Activated CD8-positive, alpha-beta T cell treated with anti-CD3 and anti-CD28 coated beads for 36 hours (primary cell): ENCODE measurements at regions not wholly inside any gene's neighbourhood (a gene's known extent, or its start where the extent isn't known, plus 50 kb on each side); places are given as distances from the start of the nearest gene placed in this dataset.

Experiments
- ATAC-seq: fragments of 200-7000 bp; cut with Tn5 transposase; one replicate; pipeline ENCODE4 v1.10.0; 2021; ENCODE audit warnings: mild to moderate bottlenecking, moderate library complexity
- CTCF ChIA-PET: fragments of 350-600 bp; sonication (Branson Sonifier 250); formaldehyde crosslinking; loops from one replicate; lab custom pipeline; 2021; ENCODE audit warnings: antibody characterized with exemption; lab: Charles Lee
- POLR2A ChIA-PET: fragments of 350-600 bp; sonication (Branson Sonifier 250); formaldehyde crosslinking; loops from one replicate; lab custom pipeline; 2021; ENCODE audit warnings: antibody characterized with exemption; lab: Charles Lee
- DNase-seq: peaks from one replicate; pipeline ENCODE4 v3.0.0-alpha.2; 2020
- H3K27ac Mint-ChIP-seq: one replicate; pipeline ENCODE4 v1.8.0; 2021; ENCODE audit warnings: mild to moderate bottlenecking, mixed read lengths
- H3K27me3 Mint-ChIP-seq: one replicate; pipeline ENCODE4 v1.8.0; 2021; ENCODE audit warnings: mixed read lengths
- H3K36me3 Mint-ChIP-seq: one replicate; pipeline ENCODE4 v1.8.0; 2021; ENCODE audit warnings: low read depth, mixed read lengths
- H3K4me1 Mint-ChIP-seq: one replicate; pipeline ENCODE4 v1.8.0; 2021; ENCODE audit warnings: low read depth, mixed read lengths
- H3K4me3 Mint-ChIP-seq: one replicate; pipeline ENCODE4 v1.8.0; 2021; ENCODE audit warnings: mild to moderate bottlenecking, moderate library complexity, mixed read lengths
- H3K9me3 Mint-ChIP-seq: one replicate; pipeline ENCODE4 v1.8.0; 2021; ENCODE audit warnings: mixed read lengths
- intact Hi-C: fragments of 100-400 bp; cut with micrococcal nuclease; formaldehyde crosslinking; loops from one replicate; pipeline ENCODE4 v1.10.0; 2022
- TF ChIP-seq, protein P1 (sequence below): fragments of 200-600 bp; IDR thresholded peaks from one replicate; pipeline ENCODE4 v1.8.0; 2022; ENCODE audit warnings: antibody characterized with exemption, mild to moderate bottlenecking

DNA sequence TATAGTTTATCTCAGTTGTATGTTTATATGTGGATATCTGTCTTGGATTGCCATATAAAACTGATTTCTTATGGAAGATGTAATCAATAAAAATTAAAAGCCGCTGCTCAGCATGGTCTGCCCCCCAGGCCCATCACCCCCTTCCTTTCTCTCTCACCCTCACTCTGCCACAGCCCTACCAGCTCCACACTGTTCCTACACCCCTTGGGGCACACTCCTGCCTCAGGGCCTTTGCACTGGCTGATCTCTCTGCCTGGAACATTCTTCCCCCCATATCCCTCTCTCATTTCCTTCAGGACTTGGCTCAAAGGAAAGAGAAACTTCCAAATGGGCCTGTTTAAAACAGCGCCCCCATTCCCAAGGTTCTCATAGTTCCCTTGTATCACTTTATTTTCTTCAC lies 63.1 kb downstream of the LRRC32 start:
- peaks cover 3% of the 10 kb centered on the region for H3K4me1 Mint-ChIP-seq
- no peak for ATAC-seq
- H3K9me3 Mint-ChIP-seq: no peaks in the 10 kb centered on the region
- H3K36me3 Mint-ChIP-seq: no peaks in the 10 kb centered on the region
- DNase-seq: no peak
- POLR2A ChIA-PET: no interaction called here
- intact Hi-C loops: no loop called here
- no peak overlapping the region for H3K27ac Mint-ChIP-seq
- H3K27me3 Mint-ChIP-seq: peaks cover 1% of the 10 kb centered on the region
- TF ChIP-seq, protein P1, sequence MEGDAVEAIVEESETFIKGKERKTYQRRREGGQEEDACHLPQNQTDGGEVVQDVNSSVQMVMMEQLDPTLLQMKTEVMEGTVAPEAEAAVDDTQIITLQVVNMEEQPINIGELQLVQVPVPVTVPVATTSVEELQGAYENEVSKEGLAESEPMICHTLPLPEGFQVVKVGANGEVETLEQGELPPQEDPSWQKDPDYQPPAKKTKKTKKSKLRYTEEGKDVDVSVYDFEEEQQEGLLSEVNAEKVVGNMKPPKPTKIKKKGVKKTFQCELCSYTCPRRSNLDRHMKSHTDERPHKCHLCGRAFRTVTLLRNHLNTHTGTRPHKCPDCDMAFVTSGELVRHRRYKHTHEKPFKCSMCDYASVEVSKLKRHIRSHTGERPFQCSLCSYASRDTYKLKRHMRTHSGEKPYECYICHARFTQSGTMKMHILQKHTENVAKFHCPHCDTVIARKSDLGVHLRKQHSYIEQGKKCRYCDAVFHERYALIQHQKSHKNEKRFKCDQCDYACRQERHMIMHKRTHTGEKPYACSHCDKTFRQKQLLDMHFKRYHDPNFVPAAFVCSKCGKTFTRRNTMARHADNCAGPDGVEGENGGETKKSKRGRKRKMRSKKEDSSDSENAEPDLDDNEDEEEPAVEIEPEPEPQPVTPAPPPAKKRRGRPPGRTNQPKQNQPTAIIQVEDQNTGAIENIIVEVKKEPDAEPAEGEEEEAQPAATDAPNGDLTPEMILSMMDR: no peak
- H3K4me3 Mint-ChIP-seq: no peak overlapping the region
- CTCF ChIA-PET: interaction anchor here (1.6 kb wide), 1 partner anchor 9 kb away, joined by 7 read pairs; no protein-coding TSS in a partner anchor

DNA sequence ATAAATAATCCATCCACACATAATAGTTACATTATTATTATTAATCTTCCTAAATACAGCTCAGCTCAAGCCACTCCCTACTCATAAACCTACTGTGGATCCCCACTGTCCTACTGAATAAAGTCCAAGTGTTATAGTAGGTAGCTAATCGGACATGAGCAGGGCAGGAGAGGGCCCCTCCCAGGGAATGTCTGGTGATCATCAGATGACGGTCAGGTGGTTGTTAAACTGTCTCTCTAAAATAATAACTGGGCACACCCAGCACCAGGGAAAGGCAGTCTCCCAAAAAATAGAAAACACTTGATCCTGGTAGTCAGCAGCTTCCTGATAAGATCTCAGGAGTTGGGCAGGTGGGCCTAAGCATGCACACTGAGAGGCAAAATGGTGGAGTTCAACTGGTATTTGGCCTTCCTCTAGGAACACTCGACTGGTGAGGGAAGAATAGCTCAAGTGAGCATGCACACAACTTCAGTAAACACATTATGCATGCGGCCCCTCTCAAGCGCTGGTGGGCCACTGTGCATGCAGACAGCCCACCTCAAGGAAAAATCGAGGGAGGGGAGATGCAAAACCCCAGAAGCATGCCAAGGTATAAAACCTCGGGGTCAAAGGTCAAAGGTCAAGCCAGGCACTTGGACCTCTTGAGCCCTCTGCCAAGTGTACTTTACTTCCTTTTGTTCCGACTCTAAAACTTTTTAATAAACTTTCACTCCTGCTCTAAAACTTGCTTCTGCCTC lies 65.0 kb downstream of the LRRC32 start:
- CTCF ChIA-PET: no interaction called here

DNA sequence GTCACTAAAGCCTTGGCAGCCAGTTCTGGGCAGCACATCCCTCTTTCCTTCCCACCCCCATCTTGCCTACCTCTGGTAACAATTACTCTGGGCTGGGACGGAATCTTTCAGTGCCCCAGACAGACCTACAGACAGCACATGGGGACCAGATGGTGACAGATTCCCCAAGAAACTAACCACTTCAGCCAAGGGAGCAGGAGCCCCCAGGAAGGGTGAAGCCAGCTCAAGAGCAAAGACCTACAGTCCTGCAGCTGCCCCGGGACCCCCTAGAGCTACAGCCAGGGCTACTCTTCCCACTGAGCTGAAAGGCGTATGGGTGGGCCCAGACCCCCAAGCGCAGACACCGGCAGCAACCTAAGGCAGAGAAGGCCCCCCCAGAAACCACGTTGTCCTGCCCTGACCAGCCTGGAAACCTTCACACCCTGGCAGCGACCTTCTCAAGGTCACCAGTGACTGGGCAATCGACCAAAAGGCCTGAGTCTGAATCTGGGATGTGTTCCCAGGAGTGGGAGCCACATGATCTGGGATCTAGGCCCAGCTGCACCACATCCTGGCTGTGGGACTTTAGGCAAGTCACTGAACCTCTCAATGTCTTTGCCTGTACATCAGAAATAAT lies 65.8 kb downstream of the LRRC32 start:
- Mint-ChIP-seq H3K4me3 (no peak overlapping the region), H3K27ac (no peak overlapping the region), H3K36me3 (no peaks in the 10 kb centered on the region), H3K4me1 (peaks cover 4% of the 10 kb centered on the region), H3K27me3 (no peaks in the 10 kb centered on the region), H3K9me3 (no peaks in the 10 kb centered on the region)
- DNase-seq: no peak
- ChIA-PET CTCF (interaction anchor here (0.7 kb wide), 1 partner anchor 14 kb away, joined by 3 read pairs; no protein-coding TSS in a partner anchor), POLR2A (interaction anchor here (1.0 kb wide), 1 partner anchor 38 kb away, joined by 3 read pairs; no protein-coding TSS in a partner anchor)
- TF ChIP-seq, protein P1: no peak
- intact Hi-C loops: no loop called here
- no peak for ATAC-seq

More for the DNA sequence above, 65.0 kb downstream of the LRRC32 start:
- POLR2A ChIA-PET: no interaction called here
- H3K36me3 Mint-ChIP-seq: no peaks in the 10 kb centered on the region
- ATAC-seq: no peak
- no peak overlapping the region for H3K27ac Mint-ChIP-seq
- H3K27me3 Mint-ChIP-seq: peaks cover under 1% of the 10 kb centered on the region
- H3K9me3 Mint-ChIP-seq: no peaks in the 10 kb centered on the region
- intact Hi-C loops: no loop called here
- TF ChIP-seq, protein P1: no peak
- H3K4me1 Mint-ChIP-seq: peaks cover 4% of the 10 kb centered on the region
- no peak for DNase-seq
- H3K4me3 Mint-ChIP-seq: no peak overlapping the region

DNA sequence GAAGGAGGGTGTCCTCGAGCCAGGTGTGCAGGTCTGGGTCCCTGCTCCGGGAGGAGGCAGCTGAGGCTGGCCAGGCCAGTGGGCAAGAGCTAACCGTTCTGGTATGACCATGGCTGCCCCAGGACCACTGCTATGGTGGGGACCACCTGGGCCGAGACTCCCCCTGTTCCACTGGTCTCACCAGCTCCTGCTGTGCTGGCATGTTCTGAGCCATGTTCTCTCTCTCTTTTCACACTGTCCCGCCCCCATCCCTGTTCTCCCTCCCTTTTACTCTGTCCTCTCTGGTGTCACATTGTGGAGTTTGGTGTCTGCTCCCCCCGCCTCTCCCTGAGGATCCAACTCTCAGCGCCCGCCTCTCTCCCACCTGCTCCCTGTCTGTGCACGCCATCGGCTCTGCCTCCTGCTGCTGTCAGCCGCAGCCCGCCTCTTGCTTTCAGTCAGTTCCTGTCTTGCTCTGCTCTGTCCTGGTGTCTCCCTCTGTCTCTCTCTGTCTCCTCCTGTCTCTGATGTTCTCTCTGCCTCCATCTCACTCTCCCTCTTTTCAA lies 66.4 kb downstream of the LRRC32 start:
- Mint-ChIP-seq H3K4me3 (no peak overlapping the region), H3K27ac (no peak overlapping the region), H3K9me3 (no peaks in the 10 kb centered on the region), H3K36me3 (no peaks in the 10 kb centered on the region), H3K4me1 (peaks cover 5% of the 10 kb centered on the region), H3K27me3 (no peaks in the 10 kb centered on the region)
- intact Hi-C loops: no loop called here
- TF ChIP-seq, protein P1: no peak
- ChIA-PET CTCF (interaction anchor here (0.7 kb wide), 1 partner anchor 13 kb away, joined by 3 read pairs; no protein-coding TSS in a partner anchor), POLR2A (interaction anchor here (1.0 kb wide), 1 partner anchor 39 kb away, joined by 3 read pairs; no protein-coding TSS in a partner anchor)
- ATAC-seq: no peak
- DNase-seq: no peak

DNA sequence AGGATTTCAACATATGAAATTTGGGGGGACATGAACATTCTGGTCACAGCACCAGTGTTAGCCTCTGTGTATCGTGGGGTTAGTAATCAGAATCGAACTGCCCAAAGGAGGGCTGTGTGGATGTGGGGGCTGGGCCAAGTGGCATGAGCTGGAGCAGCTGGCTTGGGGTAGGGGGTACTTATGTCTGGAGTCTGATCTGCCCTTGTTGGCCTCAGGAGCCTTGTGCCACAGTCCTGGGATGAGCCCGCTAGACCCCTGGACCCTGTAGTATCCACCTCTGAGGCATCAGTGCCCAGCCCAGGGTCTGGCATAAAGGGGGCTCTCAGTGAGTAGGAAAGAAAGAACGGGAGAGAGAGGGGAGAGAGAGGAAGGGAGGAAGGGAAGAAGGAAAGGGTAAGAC lies 67.3 kb downstream of the LRRC32 start:
- H3K36me3 Mint-ChIP-seq: no peaks in the 10 kb centered on the region
- H3K4me1 Mint-ChIP-seq: peaks cover 10% of the 10 kb centered on the region
- ATAC-seq (no peak), DNase-seq (no peak)
- intact Hi-C loops: no loop called here
- H3K9me3 Mint-ChIP-seq: no peaks in the 10 kb centered on the region
- H3K4me3 Mint-ChIP-seq: no peak overlapping the region
- POLR2A ChIA-PET: no interaction called here
- H3K27ac Mint-ChIP-seq: no peak overlapping the region
- no peaks in the 10 kb centered on the region for H3K27me3 Mint-ChIP-seq
- TF ChIP-seq, protein P1: no peak
- CTCF ChIA-PET: no interaction called here
